NCI-H774 (cell line): ENCODE measurements at regions not wholly inside any gene's neighbourhood (a gene's known extent, or its start where the extent isn't known, plus 50 kb on each side); places are given as distances from the start of the nearest gene placed in this dataset.

Experiments
- DNase-seq: peaks from one replicate; lab custom pipeline; 2025; lab: John Stamatoyannopoulos, UW

DNA sequence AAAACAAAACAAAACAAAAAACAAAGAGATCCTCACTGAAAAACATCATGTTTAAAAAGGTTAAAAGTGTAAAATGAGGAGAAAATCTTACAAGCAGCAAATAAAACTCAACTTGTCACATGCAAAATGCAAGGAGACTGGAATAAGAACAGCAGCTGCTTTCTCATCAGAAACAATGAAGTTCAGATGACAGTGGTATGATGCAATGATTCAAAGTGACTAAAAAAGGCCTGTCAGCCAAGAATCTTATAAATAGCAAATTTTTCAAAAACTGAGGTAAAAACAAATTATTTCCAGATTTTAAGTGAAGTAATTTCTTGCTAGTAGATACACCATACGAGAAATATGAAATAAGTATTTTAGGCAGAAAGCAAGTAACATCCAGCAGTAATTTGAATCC, 68.6 kb upstream of the EPHA3 start:
- no peak for DNase-seq

DNA sequence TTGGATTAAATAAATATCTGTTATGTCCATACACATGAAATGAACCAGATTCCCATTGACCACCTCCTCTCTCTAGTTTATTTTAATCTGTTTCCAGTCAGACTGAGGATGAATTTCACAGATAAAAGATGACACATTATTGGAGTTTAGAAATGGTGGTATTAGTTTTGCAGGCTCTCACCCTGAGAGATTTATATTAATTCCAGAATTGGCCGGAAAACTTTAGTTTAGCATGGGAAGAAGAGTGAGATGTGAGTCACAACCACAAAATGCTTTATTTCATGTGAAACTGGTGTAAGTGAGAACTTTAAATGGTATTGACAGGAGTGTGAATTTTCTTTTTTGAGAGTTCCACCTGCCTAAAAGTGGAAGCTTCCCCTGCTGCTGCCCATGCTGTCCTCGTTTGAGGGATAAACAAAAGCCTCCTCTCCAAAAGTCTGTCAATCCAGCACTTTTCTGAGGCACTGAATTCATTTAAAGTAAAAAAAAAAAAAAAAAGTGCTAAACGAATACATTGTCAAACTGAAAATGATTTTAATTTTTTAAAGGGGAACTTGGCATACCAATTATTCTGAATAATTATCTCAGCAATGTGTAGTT, 65.1 kb upstream of the EPHA3 start:
- DNase-seq = no peak

DNA sequence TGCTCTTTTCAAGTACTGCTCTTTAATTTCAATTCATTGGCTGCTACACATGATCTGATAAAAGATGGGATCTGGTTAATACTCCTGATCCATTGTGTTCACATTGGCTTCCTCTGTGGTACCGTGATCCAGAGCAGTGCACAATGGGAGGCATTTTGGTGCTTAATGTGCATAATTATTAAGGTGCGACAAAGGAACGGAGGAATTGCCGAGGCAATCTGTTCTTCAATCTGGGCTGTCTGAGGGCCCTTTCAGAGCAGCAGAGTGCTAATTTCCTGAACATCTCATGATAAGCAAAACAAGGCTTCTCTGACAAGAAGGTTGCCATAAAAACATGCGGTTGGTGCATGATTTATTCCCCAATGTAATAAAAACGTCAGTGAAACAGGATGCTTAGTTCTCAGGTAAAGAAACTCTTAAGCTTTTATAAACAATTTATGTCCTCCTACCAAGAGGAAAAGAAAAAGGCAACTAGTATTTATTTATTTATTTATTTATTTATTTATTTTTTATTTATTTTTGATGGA, 64.0 kb upstream of the EPHA3 start:
- no peak for DNase-seq

DNA sequence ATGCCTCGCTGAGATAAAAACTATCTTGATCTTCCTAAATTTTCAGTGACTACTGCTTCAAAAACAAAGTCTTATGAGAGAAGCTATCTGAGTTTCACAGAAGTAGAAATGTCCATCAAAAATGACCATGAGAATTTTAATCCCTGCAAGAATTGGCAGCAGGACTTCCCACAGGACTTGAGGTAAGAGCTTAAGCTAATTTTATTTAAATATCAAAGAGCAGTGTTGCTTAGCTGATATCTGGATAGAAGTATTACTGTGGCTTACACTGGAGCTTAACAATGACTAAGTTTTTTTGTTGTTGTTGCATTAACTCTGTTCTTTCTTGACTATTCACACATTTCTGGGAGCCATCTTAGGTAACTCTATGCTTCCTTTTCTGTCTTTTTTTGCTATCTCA, 60.8 kb upstream of the EPHA3 start:
- no peak for DNase-seq

DNA sequence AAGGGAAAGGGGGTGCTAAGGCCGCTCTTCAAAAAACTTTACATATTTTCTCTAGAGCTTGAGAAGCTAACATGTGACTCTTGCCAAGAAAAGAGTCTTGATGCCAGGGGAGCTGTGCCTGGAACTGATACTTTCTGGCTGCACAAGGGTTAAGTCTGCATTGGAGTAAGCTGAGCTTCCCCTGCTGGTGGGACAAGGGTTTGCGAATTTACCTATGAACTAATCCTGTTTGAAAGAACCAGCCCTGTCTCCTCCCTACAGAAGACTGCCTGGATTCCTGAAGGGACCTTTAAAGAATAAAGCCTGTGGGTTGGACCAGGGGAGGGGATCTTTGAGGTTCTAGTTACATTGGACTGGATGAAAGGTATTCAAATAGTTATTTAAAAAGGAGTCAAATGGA, 58.3 kb upstream of the EPHA3 start:
- no peak for DNase-seq

DNA sequence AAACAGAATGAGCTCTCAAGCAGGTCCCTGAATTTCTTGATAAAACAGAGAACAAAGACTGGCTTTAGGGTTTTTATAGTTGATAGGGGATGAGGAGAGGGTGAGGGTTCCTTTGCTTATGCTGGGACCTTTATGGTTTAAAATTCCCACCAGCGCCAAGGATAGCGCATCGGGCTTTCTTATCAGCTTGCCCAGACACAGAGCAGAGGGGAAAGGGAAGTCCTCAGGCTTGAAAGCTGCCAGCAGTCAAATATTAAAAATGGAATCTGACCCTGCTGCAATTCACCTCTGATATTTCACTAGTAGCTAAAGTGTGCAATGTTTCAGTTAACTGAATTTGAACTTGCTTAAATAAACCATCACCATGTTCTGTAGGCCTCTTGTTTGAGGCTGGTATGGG, 55.0 kb upstream of the EPHA3 start:
- DNase-seq = no peak

DNA sequence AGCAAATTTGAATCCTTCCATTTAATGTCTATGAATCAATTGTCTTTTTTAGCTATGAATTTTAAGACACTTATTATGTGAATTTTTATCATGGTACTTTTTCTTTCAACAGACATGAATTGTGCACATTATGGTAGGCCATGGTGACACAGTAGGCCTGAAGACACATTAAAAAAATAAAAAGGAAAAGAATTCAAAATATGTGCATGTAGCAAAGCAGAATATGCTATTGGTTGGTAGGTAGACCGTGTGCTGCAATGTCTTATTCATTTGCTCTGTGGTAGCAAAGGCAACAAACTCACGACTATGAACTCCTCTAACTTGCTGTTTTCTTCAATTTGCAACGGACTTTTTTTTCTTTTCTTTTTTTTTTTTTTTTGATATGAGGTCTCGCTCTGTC, 50.0 kb upstream of the EPHA3 start:
- no peak for DNase-seq
